PFSK-1 (cell line): ENCODE measurements at regions not wholly inside any gene's neighbourhood (a gene's known extent, or its start where the extent isn't known, plus 50 kb on each side); places are given as distances from the start of the nearest gene placed in this dataset.

Experiments
- FOXP2 ChIP-seq: optimal IDR thresholded peaks from 2 replicates; pipeline ENCODE3; 2011; ENCODE audit warnings: borderline replicate concordance, control low read depth, inconsistent platforms; ENCODE audit not compliant: insufficient read depth; ENCODE audit errors: extremely low read length, extremely low read depth
- POLR2AphosphoS5 ChIP-seq: IDR thresholded peaks from 2 replicates; pipeline ENCODE4 v1.6.1; 2012; ENCODE audit warnings: low read depth, mild to moderate bottlenecking, control low read depth, low read length, moderate library complexity
- SIN3A ChIP-seq: IDR thresholded peaks from 2 replicates; pipeline ENCODE4 v1.6.1; 2012; ENCODE audit warnings: mild to moderate bottlenecking, low read length, moderate library complexity, borderline replicate concordance; ENCODE audit not compliant: insufficient read depth
- TAF1 ChIP-seq: IDR thresholded peaks from 2 replicates; pipeline ENCODE4 v1.6.1; 2012; ENCODE audit warnings: low read length, control low read depth, borderline replicate concordance; ENCODE audit not compliant: insufficient read depth
- TF ChIP-seq, protein P1 (sequence below), 2 experiments: IDR thresholded peaks; 2 replicates each; pipeline versions ENCODE4 v1.6.1 to v1.8.0; 2011 to 2012; ENCODE audit warnings: low read depth in 2 of 2, low read length in 2 of 2, control low read depth in 1 of 2, inconsistent platforms in 1 of 2, mild to moderate bottlenecking in 1 of 2, moderate library complexity in 1 of 2; ENCODE audit not compliant: insufficient read depth in 1 of 2

GRCh38 chr7:156140447-156140846 is 328.2 kb upstream of the SHH start:
- no peak for TF ChIP-seq POLR2AphosphoS5
- TF ChIP-seq TAF1: no peak
- TF ChIP-seq, protein P1, sequence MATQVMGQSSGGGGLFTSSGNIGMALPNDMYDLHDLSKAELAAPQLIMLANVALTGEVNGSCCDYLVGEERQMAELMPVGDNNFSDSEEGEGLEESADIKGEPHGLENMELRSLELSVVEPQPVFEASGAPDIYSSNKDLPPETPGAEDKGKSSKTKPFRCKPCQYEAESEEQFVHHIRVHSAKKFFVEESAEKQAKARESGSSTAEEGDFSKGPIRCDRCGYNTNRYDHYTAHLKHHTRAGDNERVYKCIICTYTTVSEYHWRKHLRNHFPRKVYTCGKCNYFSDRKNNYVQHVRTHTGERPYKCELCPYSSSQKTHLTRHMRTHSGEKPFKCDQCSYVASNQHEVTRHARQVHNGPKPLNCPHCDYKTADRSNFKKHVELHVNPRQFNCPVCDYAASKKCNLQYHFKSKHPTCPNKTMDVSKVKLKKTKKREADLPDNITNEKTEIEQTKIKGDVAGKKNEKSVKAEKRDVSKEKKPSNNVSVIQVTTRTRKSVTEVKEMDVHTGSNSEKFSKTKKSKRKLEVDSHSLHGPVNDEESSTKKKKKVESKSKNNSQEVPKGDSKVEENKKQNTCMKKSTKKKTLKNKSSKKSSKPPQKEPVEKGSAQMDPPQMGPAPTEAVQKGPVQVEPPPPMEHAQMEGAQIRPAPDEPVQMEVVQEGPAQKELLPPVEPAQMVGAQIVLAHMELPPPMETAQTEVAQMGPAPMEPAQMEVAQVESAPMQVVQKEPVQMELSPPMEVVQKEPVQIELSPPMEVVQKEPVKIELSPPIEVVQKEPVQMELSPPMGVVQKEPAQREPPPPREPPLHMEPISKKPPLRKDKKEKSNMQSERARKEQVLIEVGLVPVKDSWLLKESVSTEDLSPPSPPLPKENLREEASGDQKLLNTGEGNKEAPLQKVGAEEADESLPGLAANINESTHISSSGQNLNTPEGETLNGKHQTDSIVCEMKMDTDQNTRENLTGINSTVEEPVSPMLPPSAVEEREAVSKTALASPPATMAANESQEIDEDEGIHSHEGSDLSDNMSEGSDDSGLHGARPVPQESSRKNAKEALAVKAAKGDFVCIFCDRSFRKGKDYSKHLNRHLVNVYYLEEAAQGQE (IDR thresholded peaks at IDR 0.05; ENCODE audit: insufficient read depth in 1 of 2, low read depth in 2 of 2, low read length in 2 of 2): no peak
- TF ChIP-seq SIN3A: no peak
- no peak for TF ChIP-seq FOXP2

DNA sequence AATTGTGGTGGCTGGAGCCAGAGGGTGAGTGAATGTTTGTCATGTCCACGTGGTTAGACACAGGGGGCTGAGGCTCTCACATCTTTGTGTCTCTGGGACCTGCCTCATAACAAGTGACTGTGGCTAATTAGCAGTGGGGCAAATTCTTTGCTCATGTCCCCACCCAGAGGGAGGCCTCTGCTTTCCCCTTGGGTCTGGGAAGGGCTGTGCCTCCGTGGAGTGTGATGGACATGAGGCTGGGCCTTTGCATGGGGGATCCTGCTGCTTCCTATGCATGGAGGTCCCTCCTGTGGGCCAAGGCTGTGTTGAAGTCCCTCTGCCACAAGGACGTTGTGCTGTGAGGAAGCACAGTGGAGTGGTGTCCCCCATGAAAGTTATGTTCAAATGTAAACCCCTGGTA is 327.4 kb upstream of the SHH start:
- no peak for TF ChIP-seq TAF1
- TF ChIP-seq POLR2AphosphoS5: no peak
- TF ChIP-seq, protein P1 (IDR thresholded peaks at IDR 0.05; ENCODE audit: insufficient read depth in 1 of 2, low read depth in 2 of 2, low read length in 2 of 2): no peak
- no peak for TF ChIP-seq FOXP2
- TF ChIP-seq SIN3A: no peak

- TF ChIP-seq SIN3A (no peak), FOXP2 (no peak), POLR2AphosphoS5 (no peak), TAF1 (no peak)
- TF ChIP-seq, protein P1 (IDR thresholded peaks at IDR 0.05; ENCODE audit: insufficient read depth in 1 of 2, low read depth in 2 of 2, low read length in 2 of 2): no peak
Measured at GRCh38 chr7:156139112-156139511, 326.8 kb upstream of the SHH start.

DNA sequence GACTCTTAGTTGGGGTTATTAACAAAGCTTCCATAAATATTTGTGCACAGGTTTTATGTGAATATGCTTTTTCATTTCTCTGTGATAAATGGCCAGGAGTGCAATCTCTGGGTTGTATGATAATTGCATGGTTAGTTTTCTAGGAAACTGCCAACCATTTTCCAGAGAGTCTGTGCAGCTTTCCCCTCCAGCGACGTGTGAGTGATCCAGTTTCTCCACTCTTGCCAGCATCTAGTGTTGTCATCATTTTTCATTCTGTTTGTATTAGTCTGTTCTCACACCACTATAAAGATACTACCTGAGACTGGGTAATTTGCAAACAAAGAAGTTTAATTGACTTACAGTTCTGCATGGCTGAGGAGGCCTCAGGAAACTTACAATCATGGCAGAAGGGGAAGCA is 319.6 kb upstream of the SHH start:
- TF ChIP-seq, protein P1 (IDR thresholded peaks at IDR 0.05; ENCODE audit: insufficient read depth in 1 of 2, low read depth in 2 of 2, low read length in 2 of 2): no peak
- TF ChIP-seq POLR2AphosphoS5 (no peak), FOXP2 (no peak), SIN3A (no peak), TAF1 (no peak)

- TF ChIP-seq FOXP2 (no peak), POLR2AphosphoS5 (no peak), SIN3A (no peak), TAF1 (no peak)
- TF ChIP-seq, protein P1 (IDR thresholded peaks at IDR 0.05; ENCODE audit: insufficient read depth in 1 of 2, low read depth in 2 of 2, low read length in 2 of 2): no peak
Measured at GRCh38 chr7:156129522-156129921, 317.3 kb upstream of the SHH start.
